Endodermal cell (in vitro differentiated cells): ENCODE measurements at regions not wholly inside any gene's neighbourhood (a gene's known extent, or its start where the extent isn't known, plus 50 kb on each side); places are given as distances from the start of the nearest gene placed in this dataset.

Experiments
- DNase-seq: peaks from one replicate; pipeline ENCODE4 v3.0.0-alpha.2; 2017
- H3K27ac ChIP-seq: 2 replicates; pipeline ENCODE4 v1.5.1; 2013; ENCODE audit warnings: mild to moderate bottlenecking, low read depth, low read length, moderate library complexity
- H3K27me3 ChIP-seq: 2 replicates; pipeline ENCODE4 v1.6.1; 2013; ENCODE audit warnings: mild to moderate bottlenecking, low read length, moderate library complexity; ENCODE audit not compliant: insufficient read depth, control insufficient read depth, poor library complexity, severe bottlenecking
- H3K36me3 ChIP-seq: 2 replicates; pipeline ENCODE4 v1.7.0; 2013; ENCODE audit warnings: mild to moderate bottlenecking, low read length, moderate library complexity; ENCODE audit not compliant: control insufficient read depth, insufficient read depth
- H3K4me1 ChIP-seq: one replicate; pipeline ENCODE4 v1.7.0; 2013; ENCODE audit warnings: low read length; ENCODE audit not compliant: control insufficient read depth, insufficient read depth
- H3K4me3 ChIP-seq: 2 replicates; pipeline ENCODE4 v1.5.1; 2013; ENCODE audit warnings: mild to moderate bottlenecking, low read length, moderate library complexity
- H3K9ac ChIP-seq: 2 replicates; pipeline ENCODE4 v1.6.1; 2013; ENCODE audit warnings: mild to moderate bottlenecking, low read length, moderate library complexity; ENCODE audit not compliant: poor library complexity, severe bottlenecking; ENCODE audit errors: extremely low read depth
- H3K9me3 ChIP-seq: 2 replicates; pipeline ENCODE4 v1.6.1; 2013; ENCODE audit warnings: mild to moderate bottlenecking, low read length, moderate library complexity; ENCODE audit not compliant: control insufficient read depth
- H3K27ac Mint-ChIP-seq: 2 replicates; pipeline ENCODE4 v1.8.0; 2020; ENCODE audit warnings: mixed read lengths
- H3K27me3 Mint-ChIP-seq: 2 replicates; pipeline ENCODE4 v1.8.0; 2021; ENCODE audit warnings: mild to moderate bottlenecking, mixed read lengths; ENCODE audit not compliant: insufficient read depth
- H3K36me3 Mint-ChIP-seq: 2 replicates; pipeline ENCODE4 v1.8.0; 2020; ENCODE audit warnings: low read depth, mixed read lengths
- H3K4me1 Mint-ChIP-seq: 2 replicates; pipeline ENCODE4 v1.8.0; 2020; ENCODE audit warnings: mixed read lengths
- H3K4me3 Mint-ChIP-seq: 2 replicates; pipeline ENCODE4 v1.8.0; 2020; ENCODE audit warnings: mild to moderate bottlenecking, moderate library complexity, mixed read lengths
- H3K9me3 Mint-ChIP-seq: 2 replicates; pipeline ENCODE4 v1.8.0; 2020; ENCODE audit warnings: mild to moderate bottlenecking, mixed read lengths
- WGBS, 2 experiments: methylation state at CpG; one replicate each; pipeline versions ENCODE4 v1.1.5 to v1.1.7; 2013; ENCODE audit warnings: missing lambda C conversion rate in 2 of 2, mixed read lengths in 1 of 2; ENCODE audit not compliant: insufficient coverage in 1 of 2, insufficient read length in 1 of 2; 5-methylcytosine and 5-hydroxymethylcytosine counted together
- TF ChIP-seq, protein P1 (sequence below): fragments of 200-600 bp; sonication (generic); conservative IDR thresholded peaks from 2 replicates; pipeline ENCODE4 v1.5.0; 2021; ENCODE audit warnings: antibody characterized with exemption, mild to moderate bottlenecking

DNA sequence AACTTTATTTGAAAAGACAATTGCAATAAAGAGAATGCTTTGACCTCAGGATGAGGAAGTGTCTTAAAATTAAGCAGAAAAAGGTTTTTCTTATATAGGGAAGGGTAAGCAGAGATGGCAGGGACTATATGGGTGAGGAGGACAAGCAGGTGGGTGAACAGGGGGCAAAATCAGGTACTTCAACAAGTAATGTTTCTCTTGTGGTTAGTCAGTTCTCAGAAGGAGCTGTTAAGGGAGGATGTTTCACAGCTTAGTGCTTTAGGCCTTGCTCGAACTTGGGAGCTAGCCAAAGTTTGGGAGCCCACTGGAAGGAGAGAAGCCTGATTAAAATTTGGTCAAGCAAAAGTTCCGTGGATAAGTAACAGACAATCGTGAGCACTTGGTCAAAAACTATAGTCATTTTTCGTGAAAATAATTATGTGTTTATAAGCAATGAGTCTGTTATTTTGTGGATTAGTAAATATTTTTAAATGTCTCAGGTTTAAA is 364.2 kb upstream of the TMPO start:
- no peak overlapping the region for H3K9ac ChIP-seq
- H3K27me3 ChIP-seq: no peaks in the 10 kb centered on the region
- Mint-ChIP-seq H3K36me3 (no peaks in the 10 kb centered on the region), H3K27me3 (no peaks in the 10 kb centered on the region), H3K27ac (no peak overlapping the region), H3K4me1 (peaks cover 20% of the 10 kb centered on the region), H3K4me3 (no peak overlapping the region), H3K9me3 (peaks cover under 1% of the 10 kb centered on the region)
- peaks cover 11% of the 10 kb centered on the region for H3K4me1 ChIP-seq
- H3K9me3 ChIP-seq: no peaks in the 10 kb centered on the region
- DNase-seq: no peak
- no peak overlapping the region for H3K27ac ChIP-seq
- H3K4me3 ChIP-seq: no peak overlapping the region
- WGBS, 2 experiments: 89 to 94% methylated on average over 4 of the region's 4 CpGs
- H3K36me3 ChIP-seq: no peaks in the 10 kb centered on the region
- TF ChIP-seq, protein P1, sequence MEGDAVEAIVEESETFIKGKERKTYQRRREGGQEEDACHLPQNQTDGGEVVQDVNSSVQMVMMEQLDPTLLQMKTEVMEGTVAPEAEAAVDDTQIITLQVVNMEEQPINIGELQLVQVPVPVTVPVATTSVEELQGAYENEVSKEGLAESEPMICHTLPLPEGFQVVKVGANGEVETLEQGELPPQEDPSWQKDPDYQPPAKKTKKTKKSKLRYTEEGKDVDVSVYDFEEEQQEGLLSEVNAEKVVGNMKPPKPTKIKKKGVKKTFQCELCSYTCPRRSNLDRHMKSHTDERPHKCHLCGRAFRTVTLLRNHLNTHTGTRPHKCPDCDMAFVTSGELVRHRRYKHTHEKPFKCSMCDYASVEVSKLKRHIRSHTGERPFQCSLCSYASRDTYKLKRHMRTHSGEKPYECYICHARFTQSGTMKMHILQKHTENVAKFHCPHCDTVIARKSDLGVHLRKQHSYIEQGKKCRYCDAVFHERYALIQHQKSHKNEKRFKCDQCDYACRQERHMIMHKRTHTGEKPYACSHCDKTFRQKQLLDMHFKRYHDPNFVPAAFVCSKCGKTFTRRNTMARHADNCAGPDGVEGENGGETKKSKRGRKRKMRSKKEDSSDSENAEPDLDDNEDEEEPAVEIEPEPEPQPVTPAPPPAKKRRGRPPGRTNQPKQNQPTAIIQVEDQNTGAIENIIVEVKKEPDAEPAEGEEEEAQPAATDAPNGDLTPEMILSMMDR: no peak

DNA sequence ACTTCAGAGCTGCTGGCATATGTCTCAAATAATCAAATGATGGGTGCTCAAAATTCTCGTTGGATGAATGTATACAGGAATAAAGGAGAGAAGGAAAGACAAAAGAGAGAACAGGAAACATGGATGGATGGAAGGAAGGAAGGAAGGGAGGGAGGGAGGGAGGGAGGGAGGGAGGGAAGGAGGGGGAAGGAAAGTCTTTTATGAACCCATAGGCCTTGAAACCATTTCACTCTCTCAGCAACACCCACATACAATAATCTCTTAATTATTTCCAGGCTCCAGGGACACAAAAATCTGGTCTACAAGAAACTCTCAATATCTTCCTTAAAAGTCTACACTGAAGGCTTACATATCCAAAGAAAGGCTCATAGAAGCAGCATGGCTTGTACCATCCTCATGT is 363.4 kb upstream of the TMPO start:
- no peak for DNase-seq
- WGBS, 2 experiments: 83% methylated on average over 1 of the region's 1 CpG; no CpG with 5 or more reads in 1 of the 2 experiments
- TF ChIP-seq, protein P1: no peak
- H3K27ac Mint-ChIP-seq: no peak overlapping the region
- Histone ChIP-seq H3K9ac (no peak overlapping the region), H3K4me3 (no peak overlapping the region), H3K27me3 (no peaks in the 10 kb centered on the region), H3K4me1 (peaks cover 11% of the 10 kb centered on the region), H3K27ac (no peak overlapping the region), H3K36me3 (no peaks in the 10 kb centered on the region), H3K9me3 (no peaks in the 10 kb centered on the region)
- H3K4me1 Mint-ChIP-seq: peaks cover 19% of the 10 kb centered on the region
- no peaks in the 10 kb centered on the region for H3K9me3 Mint-ChIP-seq
- H3K36me3 Mint-ChIP-seq: no peaks in the 10 kb centered on the region
- no peaks in the 10 kb centered on the region for H3K27me3 Mint-ChIP-seq
- no peak overlapping the region for H3K4me3 Mint-ChIP-seq

- Histone ChIP-seq H3K9ac (no peak overlapping the region), H3K9me3 (peaks cover 26% of the 10 kb centered on the region), H3K36me3 (peaks cover 3% of the 10 kb centered on the region), H3K27me3 (no peaks in the 10 kb centered on the region), H3K4me3 (no peak overlapping the region), H3K27ac (no peak overlapping the region), H3K4me1 (peaks cover 9% of the 10 kb centered on the region)
- H3K4me3 Mint-ChIP-seq: no peak overlapping the region
- peak; percentile 84 for DNase-seq
- H3K36me3 Mint-ChIP-seq: no peaks in the 10 kb centered on the region
- peaks cover 15% of the 10 kb centered on the region for H3K4me1 Mint-ChIP-seq
- no peaks in the 10 kb centered on the region for H3K27me3 Mint-ChIP-seq
- H3K9me3 Mint-ChIP-seq: peaks cover 10% of the 10 kb centered on the region
- TF ChIP-seq, protein P1: peak; percentile 85
- H3K27ac Mint-ChIP-seq: peak overlapping the region; percentile 40
- 26 to 38% methylated on average over 2 to 4 of the region's 4 CpGs for WGBS, 2 experiments
Measured at GRCh38 chr12:98154850-98155249, 360.5 kb upstream of the TMPO start.
